Left lung (tissue), 4 donors: ENCODE measurements at regions not wholly inside any gene's neighbourhood (a gene's known extent, or its start where the extent isn't known, plus 50 kb on each side); places are given as distances from the start of the nearest gene placed in this dataset.

Experiments used
- ATAC-seq: fragments of 200-7000 bp; cut with Tn5 transposase; one replicate; pipeline ENCODE4 v1.9.1; 2020; ENCODE audit warnings: moderate library complexity
- DNase-seq, 4 donors: peaks; one replicate each; pipeline ENCODE4 v3.0.0-alpha.2; 2013 to 2020
- H3K27ac ChIP-seq, 2 donors: fragments of 200-600 bp; sonication (generic) in 1 of 2; one replicate each; pipeline versions ENCODE4 v1.5.0 to v1.8.0; 2020 to 2021
- H3K27me3 ChIP-seq, 2 donors: fragments of 200-600 bp; sonication (generic) in 1 of 2; one replicate each; pipeline versions ENCODE4 v1.5.0 to v1.8.0; 2020 to 2021
- H3K36me3 ChIP-seq, 2 donors: fragments of 200-600 bp; sonication (generic) in 1 of 2; one replicate each; pipeline versions ENCODE4 v1.5.0 to v1.8.0; 2020 to 2021
- H3K4me1 ChIP-seq, 2 donors: fragments of 200-600 bp; one replicate each; pipeline ENCODE4 v1.8.0; 2021
- H3K4me3 ChIP-seq, 2 donors: fragments of 200-600 bp; sonication (generic) in 1 of 2; one replicate each; pipeline versions ENCODE4 v1.5.0 to v1.8.0; 2020 to 2021; ENCODE audit warnings: mild to moderate bottlenecking in 1 of 2
- H3K9me3 ChIP-seq, 2 donors: fragments of 200-600 bp; sonication (generic) in 1 of 2; one replicate each; pipeline versions ENCODE4 v1.5.0 to v1.8.0; 2020 to 2021
- CTCF ChIP-seq, 2 donors: fragments of 200-600 bp; sonication (generic) in 1 of 2; IDR thresholded peaks; one replicate each; pipeline versions ENCODE4 v1.5.0 to v1.8.0; 2021; ENCODE audit warnings: antibody characterized with exemption in 2 of 2
- intact Hi-C, 2 donors: fragments of 100-400 bp; cut with DNase I; formaldehyde crosslinking; loops; one replicate each; pipeline versions ENCODE4 v1.11.2 to v1.14.2; 2022
- donor health status: DM: no; HTN: yes; CAD: no.
- donor health status: DM: no; HTN: no; CAD: no.

- peak; percentile 93 for ATAC-seq
- peak overlapping the region; percentile 42 to 51 for H3K27ac ChIP-seq
These were observed 191.6 kb upstream of the ANKRD50 start for GRCh38 chr4:124903995-124904722.

DNA sequence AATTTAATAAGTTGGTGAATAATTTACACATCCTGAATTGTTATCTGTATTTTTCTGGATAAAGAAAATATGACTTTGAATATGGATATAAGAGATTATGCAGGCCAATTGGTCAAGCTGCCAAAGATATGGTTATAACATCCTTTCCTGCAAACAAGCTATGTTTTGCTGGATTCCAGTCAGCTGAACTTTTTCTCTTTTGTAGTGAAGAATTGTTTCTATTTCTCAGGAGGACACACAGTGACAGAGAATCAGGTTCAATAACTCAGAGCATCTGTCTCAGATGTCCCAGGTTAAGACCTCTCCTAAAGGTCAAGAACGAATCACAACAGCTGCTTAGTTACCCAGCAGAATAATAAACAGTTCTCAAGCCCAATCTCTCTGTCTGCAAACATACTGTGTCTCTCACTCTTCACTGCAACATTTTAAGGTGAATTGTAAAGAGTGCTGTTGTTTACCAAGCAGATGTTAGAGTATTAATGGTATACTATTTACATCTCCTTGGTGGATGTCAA lies 189.5 kb upstream of the ANKRD50 start:
- ATAC-seq (no peak), DNase-seq (no peak)
- H3K9me3 ChIP-seq: no peaks in the 10 kb centered on the region
- H3K27ac ChIP-seq: no peak overlapping the region
- H3K27me3 ChIP-seq: no peaks in the 10 kb centered on the region
- no peaks in the 10 kb centered on the region for H3K36me3 ChIP-seq
- H3K4me1 ChIP-seq: peaks cover 0 to 4% of the 10 kb centered on the region in 2 donors
- no peak overlapping the region for H3K4me3 ChIP-seq
- intact Hi-C loops: no loop called here
- no peak for TF ChIP-seq CTCF (IDR thresholded peaks at IDR 0.05)

More at GRCh38 chr4:124903995-124904722, 191.6 kb upstream of the ANKRD50 start:
- no peaks in the 10 kb centered on the region for H3K9me3 ChIP-seq
- H3K4me1 ChIP-seq: peaks cover 0 to 4% of the 10 kb centered on the region in 2 donors
- no peaks in the 10 kb centered on the region for H3K27me3 ChIP-seq
- intact Hi-C loops: no loop called here
- peak in 3 of 4 donors; percentile 37 to 76 (median 63) for DNase-seq
- H3K36me3 ChIP-seq: no peaks in the 10 kb centered on the region
- TF ChIP-seq CTCF (IDR thresholded peaks at IDR 0.05): no peak
- no peak overlapping the region for H3K4me3 ChIP-seq

DNA sequence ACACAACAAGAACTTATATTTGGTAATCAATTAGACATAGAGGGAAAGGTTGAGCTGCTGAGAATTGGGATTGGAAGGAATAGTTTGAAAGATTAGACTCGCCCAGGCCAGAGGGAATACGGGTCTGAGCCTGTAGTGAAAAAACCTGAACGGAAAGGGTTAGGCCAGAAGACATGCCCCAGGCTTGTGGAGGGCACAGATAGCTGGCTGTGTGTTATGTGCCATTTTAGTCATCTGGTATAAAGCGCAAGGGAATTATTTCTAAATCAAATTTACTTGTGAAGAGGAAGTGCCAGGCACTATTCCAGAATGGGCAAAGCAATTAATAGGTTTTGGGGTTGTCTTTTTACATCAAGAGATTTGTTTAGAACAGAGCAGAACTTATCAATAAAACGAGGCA lies 187.5 kb upstream of the ANKRD50 start:
- TF ChIP-seq CTCF (IDR thresholded peaks at IDR 0.05): no peak
- no peak for ATAC-seq
- no peak for DNase-seq
- Histone ChIP-seq H3K27ac (no peak overlapping the region), H3K9me3 (no peaks in the 10 kb centered on the region), H3K4me1 (peaks cover 0 to 4% of the 10 kb centered on the region in 2 donors), H3K36me3 (no peaks in the 10 kb centered on the region), H3K27me3 (no peaks in the 10 kb centered on the region), H3K4me3 (no peak overlapping the region)
- intact Hi-C loops: no loop called here

GRCh38 chr4:124890522-124890921 lies 178.0 kb upstream of the ANKRD50 start:
- no peaks in the 10 kb centered on the region for H3K36me3 ChIP-seq
- TF ChIP-seq CTCF (IDR thresholded peaks at IDR 0.05): no peak
- DNase-seq (no peak), ATAC-seq (no peak)
- H3K27ac ChIP-seq: no peak overlapping the region
- intact Hi-C loops: no loop called here
- no peaks in the 10 kb centered on the region for H3K27me3 ChIP-seq
- H3K4me1 ChIP-seq: no peaks in the 10 kb centered on the region
- no peaks in the 10 kb centered on the region for H3K9me3 ChIP-seq
- H3K4me3 ChIP-seq: no peak overlapping the region

GRCh38 chr4:124887739-124888138 lies 175.2 kb upstream of the ANKRD50 start:
- no peak for DNase-seq
- no peak for ATAC-seq
- no peak overlapping the region for H3K4me3 ChIP-seq
- no peak overlapping the region for H3K27ac ChIP-seq
- H3K27me3 ChIP-seq: no peaks in the 10 kb centered on the region
- intact Hi-C loops: no loop called here
- H3K4me1 ChIP-seq: no peaks in the 10 kb centered on the region
- no peaks in the 10 kb centered on the region for H3K9me3 ChIP-seq
- TF ChIP-seq CTCF (IDR thresholded peaks at IDR 0.05): no peak
- no peaks in the 10 kb centered on the region for H3K36me3 ChIP-seq
